ACHN (cell line): ENCODE measurements at regions not wholly inside any gene's neighbourhood (a gene's known extent, or its start where the extent isn't known, plus 50 kb on each side); places are given as distances from the start of the nearest gene placed in this dataset.
"Not testable (repeated sequence)": the region's sequence is repeated elsewhere in the genome, so short reads cannot be mapped to it uniquely, and the experiment has no call there.

ENCODE experiments used
- DNase-seq: peaks from one replicate; pipeline ENCODE4 v3.0.0-alpha.2; 2015
- in situ Hi-C: cut with HindIII; loops from 2 replicates; pipeline ENCODE4 v1.10.0; 2017; ENCODE audit warnings: low sequenced_read_pairs, low pct_ligation_motif_present, low pct_unique_long_range_greater_than_20kb

DNA sequence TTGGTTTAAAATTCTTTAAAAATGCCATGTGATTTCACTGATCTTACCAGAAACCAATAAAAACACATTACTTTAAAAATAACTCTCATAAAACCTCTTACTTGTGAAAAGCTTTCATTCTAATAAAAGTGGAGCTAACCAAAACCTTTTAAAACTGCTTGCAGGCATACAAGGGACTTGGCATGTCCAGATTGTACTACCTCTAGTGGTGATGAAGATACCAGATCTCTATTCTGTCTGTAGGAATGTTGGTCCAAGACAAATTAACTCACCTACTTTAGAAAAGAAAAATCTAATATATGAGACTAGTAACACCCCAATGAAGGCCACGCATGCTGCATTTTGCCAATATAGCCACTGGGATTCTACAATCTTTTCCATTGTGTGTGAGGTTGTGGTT is 151.0 kb upstream of the SALL1 start:
- no peak for DNase-seq
- in situ Hi-C loops = no loop called here

DNA sequence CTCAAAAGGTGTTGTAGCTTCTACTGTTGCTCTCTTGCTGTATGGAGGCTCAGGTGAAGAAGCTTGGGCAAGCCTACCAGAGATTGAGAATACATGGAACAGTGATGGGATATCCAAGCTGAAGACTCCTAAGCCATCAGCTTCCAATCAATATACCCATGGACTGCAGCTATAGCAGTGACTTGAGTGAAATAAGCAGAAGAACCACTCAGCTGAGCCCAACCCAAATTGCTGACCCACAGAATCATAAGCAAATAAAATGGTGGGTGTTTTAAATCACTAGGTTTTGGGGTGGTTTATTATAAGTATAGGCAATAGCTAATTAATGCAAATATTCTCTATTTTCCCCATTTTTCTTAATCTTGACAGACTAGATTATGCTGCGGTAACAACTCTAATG is 147.7 kb upstream of the SALL1 start:
- in situ Hi-C loops = no loop called here
- DNase-seq = no peak

DNA sequence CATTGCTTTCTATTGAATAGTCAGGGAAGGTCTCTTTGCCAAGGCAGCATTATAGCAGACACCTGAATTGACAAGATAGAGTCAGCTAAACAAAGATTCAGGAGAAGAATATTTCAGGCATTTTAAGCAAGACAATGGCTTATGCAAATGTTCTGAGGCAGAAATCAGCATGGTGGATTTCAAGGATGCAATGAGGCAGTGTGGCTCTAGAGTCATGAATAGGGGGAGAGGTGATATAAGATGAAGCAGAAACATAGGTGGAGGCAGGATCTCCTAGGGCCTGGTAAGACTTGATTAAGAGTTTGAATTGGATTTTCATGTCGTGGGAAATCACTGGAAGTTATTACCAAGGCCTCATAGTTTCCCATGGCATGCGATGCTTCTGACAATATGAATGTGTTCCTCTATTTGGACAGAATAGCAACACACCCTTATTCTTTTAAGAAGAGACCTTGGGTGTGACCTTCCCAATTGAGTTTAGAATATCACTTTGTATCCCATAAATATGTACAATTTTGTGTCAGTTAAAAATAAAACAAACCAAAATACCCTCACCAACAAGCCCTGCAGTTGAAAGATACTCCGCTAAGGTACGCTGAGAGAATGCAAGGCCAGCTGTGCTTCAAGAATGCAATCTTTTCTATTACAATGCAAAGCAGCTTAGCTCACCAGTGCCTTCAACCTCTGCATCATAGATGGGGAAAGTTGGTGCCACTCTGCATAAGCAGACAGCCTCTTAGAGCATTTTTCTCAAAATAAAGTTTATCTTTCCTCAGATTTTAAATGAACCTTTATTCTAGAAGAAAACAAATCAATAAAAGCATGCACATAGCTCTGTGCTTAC is 139.6 kb upstream of the SALL1 start:
- no peak for DNase-seq
- in situ Hi-C loops = no loop called here

DNA sequence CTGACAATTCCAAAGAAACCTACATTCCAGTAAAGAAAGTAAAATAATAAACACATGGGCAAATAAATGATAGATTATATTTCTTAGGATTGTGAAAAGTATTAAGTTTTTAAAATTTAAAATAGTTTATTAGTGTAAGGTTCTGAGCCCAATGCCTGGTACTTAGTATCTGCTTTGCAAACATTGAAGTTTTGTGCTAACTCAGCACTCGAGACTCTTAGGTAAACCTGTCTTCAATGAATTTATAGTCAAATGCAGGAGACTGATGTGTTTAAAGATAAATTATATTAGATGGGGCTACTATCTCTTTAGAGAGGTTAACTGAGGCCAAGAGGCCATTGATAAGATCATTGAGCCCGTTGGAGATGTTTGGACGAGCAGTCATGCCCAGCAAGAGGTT is 138.3 kb upstream of the SALL1 start:
- DNase-seq = no peak
- in situ Hi-C loops = no loop called here

DNA sequence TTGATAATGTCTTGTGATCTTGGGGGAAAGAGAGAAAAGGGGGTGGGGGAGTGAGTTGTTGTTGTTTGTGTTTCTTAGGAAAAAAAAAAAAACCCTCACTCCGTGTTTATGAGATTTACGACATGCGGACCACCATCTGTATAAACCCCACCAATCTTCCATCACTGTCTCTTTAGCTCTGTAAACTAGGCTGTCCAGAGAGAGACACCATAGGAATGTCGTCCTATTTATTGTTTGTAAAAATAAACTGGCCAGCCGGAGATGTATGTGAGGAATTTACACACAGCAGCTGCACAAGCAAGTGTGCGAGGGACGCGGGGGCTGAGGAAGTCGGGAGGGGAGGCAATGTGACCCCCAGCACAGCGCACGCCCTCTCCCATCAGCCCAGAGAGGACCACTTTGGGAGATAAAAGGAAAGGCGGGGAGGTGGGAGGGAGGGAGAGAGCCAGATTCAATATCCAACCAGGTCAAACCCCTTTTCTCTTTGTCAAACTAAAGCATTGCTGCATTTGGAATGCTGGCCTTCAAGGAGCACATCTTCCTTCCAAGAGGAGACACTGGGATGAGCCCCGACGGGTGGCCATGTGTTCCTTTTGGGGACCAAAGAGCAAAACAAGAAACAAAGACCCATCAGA is 136.2 kb upstream of the SALL1 start:
- no peak for DNase-seq
- in situ Hi-C loops = no loop called here

DNA sequence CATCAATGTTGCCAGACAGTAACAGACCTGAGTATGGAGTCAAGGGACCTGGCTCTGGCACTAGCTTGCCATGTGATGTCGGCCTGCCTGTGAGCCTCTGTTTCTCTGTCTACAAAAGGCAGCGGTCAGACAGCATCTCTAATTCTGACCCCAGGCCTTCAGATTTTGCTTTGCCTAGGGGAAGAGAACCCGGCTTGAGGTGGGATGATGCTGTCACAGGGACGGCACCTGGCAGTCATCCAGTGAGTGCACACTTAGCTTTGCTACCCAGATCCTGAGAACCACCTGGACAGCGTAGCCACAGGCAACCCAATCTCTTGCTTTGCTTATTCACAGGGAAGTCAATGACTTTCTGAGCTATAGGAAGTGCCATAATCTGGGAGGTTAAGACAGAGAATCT is 135.2 kb upstream of the SALL1 start:
- DNase-seq = no peak
- in situ Hi-C loops = no loop called here

DNA sequence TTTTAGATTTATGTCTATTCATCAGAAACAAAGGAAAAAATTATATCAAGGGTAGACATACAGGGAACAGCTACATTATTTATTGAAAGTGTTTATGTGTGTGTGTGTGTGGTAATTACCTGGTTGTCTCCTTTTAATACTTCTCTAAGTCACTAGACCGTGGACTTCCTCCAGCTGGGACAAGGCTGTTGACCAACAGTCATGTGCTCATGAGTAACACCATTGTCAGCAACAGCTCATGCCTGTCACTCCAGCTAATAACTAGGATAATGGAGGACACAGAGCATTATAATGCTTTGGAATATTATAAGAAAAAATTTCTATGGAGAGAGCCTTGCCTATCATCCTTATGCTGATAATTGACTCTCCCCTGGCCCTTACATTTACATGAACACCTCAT is 125.3 kb upstream of the SALL1 start:
- in situ Hi-C loops = no loop called here

DNA sequence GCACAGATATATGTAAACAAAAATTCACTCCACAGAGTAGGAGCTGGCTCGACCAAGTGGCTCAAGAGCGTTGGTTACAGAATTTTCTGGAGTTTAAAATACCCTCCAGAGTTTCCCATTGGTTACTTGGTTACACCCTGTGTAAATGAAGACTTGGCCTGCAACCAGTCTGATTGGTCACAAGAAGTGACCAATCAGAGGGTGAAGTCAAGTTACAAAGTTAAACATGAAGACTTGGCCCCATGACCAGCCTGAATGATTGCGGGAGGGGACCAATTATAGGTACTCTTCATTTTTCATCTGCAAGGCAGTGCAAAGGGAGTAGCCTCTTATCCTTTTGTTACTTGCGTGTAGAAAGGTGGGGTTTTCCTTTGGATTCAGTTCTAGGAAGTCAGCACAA is 121.3 kb upstream of the SALL1 start:
- in situ Hi-C loops = no loop called here
- no peak for DNase-seq

More for the DNA sequence above, 125.3 kb upstream of the SALL1 start:
- DNase-seq = peak; percentile 8

DNA sequence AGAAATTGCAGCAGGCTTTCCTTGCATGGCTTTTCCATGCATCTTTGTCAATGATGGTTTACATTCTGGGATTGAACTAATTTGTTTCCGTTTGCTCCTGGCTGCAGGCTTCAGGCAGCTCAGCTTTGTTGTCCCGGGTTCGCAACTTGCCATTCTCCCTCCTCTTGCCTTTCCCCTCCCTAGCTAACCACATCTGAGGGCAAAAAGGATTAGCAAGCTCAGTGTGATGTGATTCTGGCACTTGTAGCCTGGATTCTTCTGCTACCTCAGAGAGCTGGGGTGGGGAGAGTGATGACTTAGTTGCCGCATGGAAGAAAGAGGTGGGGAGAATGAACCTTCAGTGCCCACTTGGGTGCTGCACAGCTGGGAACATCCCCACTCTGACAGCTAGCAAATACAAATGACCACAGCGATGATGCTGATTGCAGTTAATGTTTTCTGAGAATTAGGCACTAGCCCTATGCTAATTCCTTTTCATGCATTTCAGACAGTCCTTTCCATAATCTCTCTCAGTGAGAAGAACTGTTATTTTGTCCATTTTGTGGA is 120.2 kb upstream of the SALL1 start:
- in situ Hi-C loops = no loop called here
- DNase-seq = no peak

DNA sequence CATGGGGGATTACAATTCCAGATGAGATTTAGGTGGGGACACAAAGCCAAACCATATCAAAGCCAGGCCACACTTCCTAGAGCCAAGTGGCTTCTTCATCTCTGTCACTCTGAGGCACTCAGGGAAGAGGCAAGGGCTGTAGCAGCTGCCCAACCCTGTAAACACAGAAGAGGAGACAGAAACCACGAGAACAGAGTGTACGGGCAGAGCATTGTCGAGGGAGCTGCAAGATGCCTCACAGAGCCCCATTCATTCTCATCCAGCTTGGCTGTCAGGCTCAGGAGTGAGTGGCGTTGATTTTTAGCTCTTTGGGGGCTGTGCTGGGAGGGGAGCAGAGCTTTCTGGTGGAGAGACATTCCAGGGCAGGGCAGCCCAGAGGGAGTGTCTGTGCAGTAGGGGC is 117.2 kb upstream of the SALL1 start:
- no peak for DNase-seq
- in situ Hi-C loops = no loop called here

DNA sequence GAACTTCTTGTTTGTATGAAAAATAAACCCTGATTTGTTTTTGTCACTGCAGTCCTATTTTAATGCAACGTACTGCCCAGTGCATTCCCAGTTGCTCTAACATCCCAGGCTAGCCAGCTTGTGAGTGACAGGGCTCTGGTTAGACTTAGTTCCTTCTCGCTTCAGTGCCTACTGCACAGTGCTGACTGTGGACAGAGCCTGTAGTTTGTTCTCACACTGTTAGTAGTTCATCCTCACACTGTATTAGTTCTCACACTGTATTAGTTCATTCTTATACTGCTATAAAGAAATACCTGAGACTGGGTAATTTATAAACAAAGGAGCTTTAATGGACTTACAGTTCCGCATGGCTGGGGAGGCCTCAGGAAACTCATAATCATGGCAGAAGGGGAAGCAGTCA is 116.6 kb upstream of the SALL1 start:
- DNase-seq = no peak
- in situ Hi-C loops = no loop called here

DNA sequence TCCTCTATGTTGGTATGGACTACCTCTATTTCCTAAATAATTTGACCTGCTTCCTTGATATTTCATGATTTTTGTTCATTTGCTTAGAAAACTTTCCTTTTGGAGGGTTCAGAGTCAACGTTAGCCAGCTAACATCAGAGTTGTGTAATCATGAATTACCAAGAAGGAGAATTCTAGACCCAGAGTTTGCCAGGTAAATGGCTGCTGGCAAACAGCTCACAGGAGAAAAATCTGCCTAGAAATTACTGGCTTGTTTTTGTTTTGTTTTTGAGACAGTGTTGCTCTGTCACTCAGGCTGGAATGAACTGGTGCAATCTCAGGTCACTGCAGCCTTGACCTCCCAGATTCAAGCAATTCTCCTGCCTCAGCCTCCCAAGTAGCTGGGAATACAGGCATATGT is 111.4 kb upstream of the SALL1 start:
- in situ Hi-C loops = no loop called here
- no peak for DNase-seq

DNA sequence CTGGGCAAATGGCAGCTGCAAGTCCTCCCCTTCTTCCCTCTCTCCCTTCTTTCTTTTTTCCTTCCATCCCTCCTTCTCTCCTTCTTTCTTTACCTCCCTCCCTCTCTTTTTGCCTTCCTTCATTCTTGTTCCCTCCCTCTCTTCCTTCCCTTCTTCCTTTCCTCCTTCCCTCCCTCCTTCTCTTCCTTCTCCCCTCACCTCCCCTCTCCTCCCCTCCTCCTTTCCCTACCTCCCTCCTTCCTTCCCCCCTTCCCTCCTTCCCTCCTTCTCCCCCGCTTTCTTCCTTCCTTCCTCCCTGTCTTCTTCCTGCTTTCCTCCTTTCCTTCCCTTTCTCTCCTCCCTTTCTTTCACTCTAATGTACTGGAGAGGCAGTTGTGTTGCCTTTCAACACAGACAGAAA is 110.8 kb upstream of the SALL1 start:
- DNase-seq = no peak
- in situ Hi-C loops = no loop called here

DNA sequence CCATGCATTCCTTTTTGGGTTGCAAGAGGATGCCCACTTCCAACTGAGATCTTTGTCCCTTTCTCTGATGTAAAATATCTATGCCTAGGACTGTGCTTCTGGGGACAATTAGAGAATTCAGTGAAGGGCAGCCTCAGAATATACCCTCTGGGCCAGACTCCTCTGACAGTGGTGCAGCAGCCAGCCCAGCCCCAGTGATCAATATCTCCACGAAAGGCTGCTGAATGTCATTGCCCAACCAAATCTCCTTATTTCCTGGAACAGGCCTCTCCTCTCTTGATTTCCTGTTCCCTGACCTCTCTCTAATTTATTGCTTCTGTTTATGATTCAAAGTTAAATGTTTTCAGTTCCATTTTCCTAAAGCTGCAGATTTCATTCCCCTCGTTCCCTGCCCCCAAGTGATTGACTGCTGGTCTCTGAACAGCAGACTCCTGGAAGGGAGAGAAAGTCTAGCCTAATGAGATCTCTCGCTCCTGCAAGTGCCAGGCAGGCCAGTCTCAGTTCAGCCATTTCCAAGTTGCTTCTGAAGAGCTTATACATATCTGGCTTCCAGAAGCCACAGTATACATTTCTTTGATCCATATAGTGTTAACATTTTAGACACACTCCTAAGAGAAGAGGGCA is 104.4 kb upstream of the SALL1 start:
- in situ Hi-C loops = no loop called here
- DNase-seq = no peak

DNA sequence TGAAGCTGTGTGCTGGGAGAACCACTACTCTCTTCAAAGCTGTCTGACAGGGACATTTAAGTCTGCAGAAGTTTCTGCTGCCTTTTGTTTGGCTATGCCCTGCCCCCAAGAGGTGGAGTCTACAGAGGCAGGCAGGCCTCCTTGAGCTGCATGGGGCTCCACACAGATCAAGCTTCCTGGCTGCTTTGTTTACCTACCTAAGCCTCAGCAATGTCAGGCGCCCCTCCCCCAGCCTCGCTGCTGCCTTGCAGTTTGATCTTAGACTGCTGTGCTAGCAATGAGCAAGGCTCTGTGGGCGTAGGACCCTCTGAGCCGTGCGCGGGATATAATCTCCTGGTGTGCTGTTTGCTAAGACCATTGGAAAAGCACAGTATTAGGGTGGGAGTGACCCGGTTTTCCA is 103.3 kb upstream of the SALL1 start:
- DNase-seq, in situ Hi-C loops: not testable (repeated sequence)

DNA sequence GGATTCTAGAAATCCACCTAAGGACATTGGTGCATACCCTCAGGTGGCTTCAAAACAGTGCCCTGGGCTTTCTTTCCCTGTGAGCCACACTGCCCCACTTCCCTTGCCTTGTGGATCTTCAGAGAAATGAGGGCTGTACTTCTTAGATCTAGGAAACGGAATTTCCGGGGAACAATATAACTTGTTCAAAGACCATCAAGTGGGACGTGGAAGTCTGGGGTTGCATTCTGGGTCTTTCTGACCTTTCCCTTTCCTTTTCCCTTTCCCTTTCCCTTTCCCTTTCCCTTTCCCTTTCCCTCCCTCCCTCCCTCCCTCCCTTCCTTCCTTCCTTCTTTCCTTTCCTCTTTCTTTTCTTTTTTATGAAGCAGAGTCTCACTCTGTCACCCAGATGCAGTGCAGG is 97.1 kb upstream of the SALL1 start:
- DNase-seq = no peak
- in situ Hi-C loops = no loop called here

DNA sequence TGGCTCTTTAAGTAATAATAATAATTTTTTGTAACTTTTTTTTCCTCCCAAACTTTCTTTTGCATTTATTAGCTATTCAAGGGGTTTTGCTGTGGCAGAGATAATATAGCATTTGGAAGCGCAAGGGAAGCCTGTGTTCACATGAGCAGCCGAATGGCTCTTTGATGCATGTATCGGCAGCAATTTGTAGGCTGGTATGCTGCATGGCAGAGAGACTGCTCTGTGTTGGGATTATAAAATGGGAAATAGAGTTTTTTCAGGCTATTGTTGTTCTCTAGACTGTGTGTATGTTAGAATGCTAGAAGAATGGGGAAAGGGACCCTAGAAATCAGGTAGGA is 94.6 kb upstream of the SALL1 start:
- in situ Hi-C loops = no loop called here
- no peak for DNase-seq

DNA sequence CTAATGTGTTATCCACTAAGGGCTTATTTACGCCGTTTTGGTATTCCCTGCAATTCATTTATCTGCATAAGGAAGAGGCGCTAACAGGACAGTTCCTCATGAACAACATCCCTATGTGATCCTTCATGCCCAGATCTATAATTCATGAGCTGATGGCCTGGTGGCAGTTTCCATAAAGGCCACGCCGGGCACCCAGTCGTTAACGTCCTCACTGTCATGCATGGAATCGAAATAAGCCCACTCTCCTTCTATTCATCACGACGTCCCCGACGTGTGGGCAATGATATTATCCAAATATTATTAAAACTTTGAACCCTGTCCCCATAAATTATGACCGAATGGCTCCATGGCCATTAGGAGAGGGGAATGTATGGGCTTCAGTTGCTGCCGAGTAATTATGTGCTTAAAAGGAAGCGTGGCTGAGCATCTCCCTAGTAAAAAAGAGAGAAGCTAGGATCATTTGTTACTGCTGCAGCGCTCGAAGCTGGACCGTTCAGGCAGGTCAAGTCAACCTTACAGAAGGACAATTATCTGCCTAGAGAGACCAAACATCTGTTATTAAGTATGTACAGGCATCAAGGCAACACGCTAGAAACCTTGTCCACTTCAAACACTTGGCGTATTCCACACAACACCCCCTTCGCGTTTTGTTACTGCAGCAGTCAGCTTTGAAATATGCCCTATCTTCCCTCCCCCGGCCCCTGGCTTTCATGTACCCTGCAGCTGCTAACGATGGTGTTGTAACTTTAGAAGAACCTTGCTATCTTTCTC is 94.0 kb upstream of the SALL1 start:
- in situ Hi-C loops = no loop called here
- DNase-seq = no peak

DNA sequence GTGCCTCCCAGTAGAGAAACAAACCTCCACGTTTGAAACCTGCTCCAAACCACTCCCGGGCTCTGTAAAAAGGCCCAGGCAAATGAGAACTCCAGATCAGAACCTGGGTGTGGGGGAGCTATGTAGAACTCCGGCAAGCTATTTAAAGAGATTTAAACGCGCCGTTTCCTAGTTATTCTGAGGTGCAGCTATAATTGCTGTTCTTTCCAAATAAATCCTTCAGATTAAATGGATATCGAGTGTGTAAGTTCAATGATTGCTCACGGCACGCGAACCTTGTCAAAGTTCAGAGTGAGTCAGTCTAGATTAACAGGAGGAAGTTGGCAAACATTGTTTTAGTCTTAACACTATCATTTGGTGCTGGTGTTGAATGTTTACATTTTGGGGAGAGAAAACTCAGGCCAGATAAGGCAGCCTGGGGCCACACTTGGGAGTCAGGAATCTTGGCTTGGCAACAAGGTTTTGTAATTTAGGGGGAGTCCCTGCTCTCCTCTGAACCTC is 92.9 kb upstream of the SALL1 start:
- DNase-seq = no peak
- in situ Hi-C loops = no loop called here
